H9 (cell line): ENCODE measurements at regions not wholly inside any gene's neighbourhood (a gene's known extent, or its start where the extent isn't known, plus 50 kb on each side); places are given as distances from the start of the nearest gene placed in this dataset.

Experiments
- DNase-seq: peaks from one replicate; pipeline ENCODE4 v3.0.0-alpha.2; 2017
- H2AFZ ChIP-seq: one replicate; pipeline ENCODE4 v1.6.1; 2013; ENCODE audit warnings: mild to moderate bottlenecking, low read length, control low read depth, moderate library complexity
- H2AK5ac ChIP-seq: 2 replicates; pipeline ENCODE4 v1.6.1; 2013; ENCODE audit warnings: low read length, control low read depth, mixed read lengths; ENCODE audit not compliant: insufficient read length
- H2BK120ac ChIP-seq: one replicate; pipeline ENCODE4 v1.6.1; 2013; ENCODE audit warnings: low read depth, mild to moderate bottlenecking, low read length, control low read depth, inconsistent platforms; ENCODE audit not compliant: poor library complexity, severe bottlenecking
- H2BK12ac ChIP-seq: 2 replicates; pipeline ENCODE4 v1.6.1; 2013; ENCODE audit warnings: low read length, control low read depth, mixed read lengths, low read depth; ENCODE audit not compliant: insufficient read length
- H2BK15ac ChIP-seq: 2 replicates; pipeline ENCODE4 v1.6.1; 2013; ENCODE audit warnings: low read depth, low read length, control low read depth
- H2BK20ac ChIP-seq: one replicate; pipeline ENCODE4 v1.6.1; 2013; ENCODE audit warnings: low read depth, mild to moderate bottlenecking, low read length, control low read depth, inconsistent platforms; ENCODE audit not compliant: poor library complexity, severe bottlenecking
- H2BK5ac ChIP-seq: 2 replicates; pipeline ENCODE4 v1.6.1; 2013; ENCODE audit warnings: low read length, control low read depth, mixed read lengths; ENCODE audit not compliant: insufficient read length
- H3K14ac ChIP-seq: 2 replicates; pipeline ENCODE4 v1.6.1; 2013; ENCODE audit warnings: low read length, control low read depth; ENCODE audit not compliant: insufficient read depth
- H3K18ac ChIP-seq: 2 replicates; pipeline ENCODE4 v1.6.1; 2013; ENCODE audit warnings: low read depth, mild to moderate bottlenecking, mixed read lengths, low read length, control low read depth; ENCODE audit not compliant: insufficient read length
- H3K23ac ChIP-seq: 2 replicates; pipeline ENCODE4 v1.6.1; 2013; ENCODE audit warnings: low read length, control low read depth, mixed read lengths, low read depth; ENCODE audit not compliant: insufficient read length
- H3K23me2 ChIP-seq: 2 replicates; pipeline ENCODE4 v1.6.1; 2013; ENCODE audit warnings: low read depth, mild to moderate bottlenecking, mixed read lengths, low read length, control low read depth; ENCODE audit not compliant: insufficient read length, poor library complexity, severe bottlenecking
- H3K27ac ChIP-seq: 2 replicates; pipeline ENCODE4 v1.5.1; 2013; ENCODE audit warnings: low read length, control low read depth, mixed read lengths, low read depth; ENCODE audit not compliant: insufficient read length
- H3K27me3 ChIP-seq: 2 replicates; pipeline ENCODE4 v1.6.1; 2013; ENCODE audit warnings: low read length, control low read depth, inconsistent platforms; ENCODE audit not compliant: insufficient read depth
- H3K4ac ChIP-seq: 2 replicates; pipeline ENCODE4 v1.6.1; 2013; ENCODE audit warnings: low read depth, mild to moderate bottlenecking, control low read depth, inconsistent platforms, low read length, moderate library complexity
- H3K4me1 ChIP-seq: 2 replicates; pipeline ENCODE4 v1.6.1; 2013; ENCODE audit warnings: low read length, control low read depth, inconsistent platforms; ENCODE audit not compliant: insufficient read depth
- H3K4me2 ChIP-seq: 2 replicates; pipeline ENCODE4 v1.6.1; 2013; ENCODE audit warnings: low read length, control low read depth, mixed read lengths; ENCODE audit not compliant: insufficient read length, insufficient read depth
- H3K56ac ChIP-seq: 2 replicates; pipeline ENCODE4 v1.6.1; 2013; ENCODE audit warnings: low read depth, mild to moderate bottlenecking, mixed read lengths, low read length, control low read depth; ENCODE audit not compliant: insufficient read length
- H3K79me1 ChIP-seq: 2 replicates; pipeline ENCODE4 v1.6.1; 2013; ENCODE audit warnings: low read depth, mild to moderate bottlenecking, moderate library complexity, low read length, control low read depth, inconsistent platforms; ENCODE audit not compliant: insufficient read depth, poor library complexity, severe bottlenecking
- H3K79me2 ChIP-seq: 2 replicates; pipeline ENCODE4 v1.6.1; 2013; ENCODE audit warnings: low read length, control low read depth, inconsistent platforms; ENCODE audit not compliant: insufficient read depth
- H3K9ac ChIP-seq: 2 replicates; pipeline ENCODE4 v1.6.1; 2013; ENCODE audit warnings: low read length, control low read depth, mixed read lengths; ENCODE audit not compliant: insufficient read length; ENCODE audit errors: extremely low read depth
- H3K9me3 ChIP-seq: one replicate; pipeline ENCODE4 v1.6.1; 2013; ENCODE audit warnings: low read depth, low read length, inconsistent platforms; ENCODE audit not compliant: control insufficient read depth
- H3T11ph ChIP-seq: one replicate; pipeline ENCODE4 v1.6.1; 2013; ENCODE audit warnings: mild to moderate bottlenecking, low read length, control low read depth, inconsistent platforms
- H4K20me1 ChIP-seq: one replicate; pipeline ENCODE4 v1.6.1; 2013; ENCODE audit not compliant: control insufficient read depth, insufficient read length, insufficient read depth
- H4K5ac ChIP-seq: 2 replicates; pipeline ENCODE4 v1.6.1; 2013; ENCODE audit warnings: low read depth, mild to moderate bottlenecking, mixed read lengths, low read length, control low read depth; ENCODE audit not compliant: insufficient read length
- H4K8ac ChIP-seq: replicated peaks from 2 replicates; pipeline ENCODE4 v1.6.1; 2013; ENCODE audit warnings: low read length, control low read depth, mixed read lengths, low read depth; ENCODE audit not compliant: insufficient read length
- H4K91ac ChIP-seq: 2 replicates; pipeline ENCODE4 v1.6.1; 2013; ENCODE audit warnings: low read depth, mild to moderate bottlenecking, moderate library complexity, mixed read lengths, low read length, control low read depth; ENCODE audit not compliant: insufficient read length
- H3K27ac Mint-ChIP-seq, 3 experiments: 2 replicates in 2 of 3; 3 replicates in 1 of 3; pipeline ENCODE4 v1.8.0; 2020 to 2021; ENCODE audit warnings: mixed read lengths in 3 of 3, mild to moderate bottlenecking in 1 of 3, moderate library complexity in 1 of 3
- H3K27me3 Mint-ChIP-seq: 2 replicates; pipeline ENCODE4 v1.8.0; 2021; ENCODE audit warnings: low read depth, mild to moderate bottlenecking, moderate library complexity, mixed read lengths
- H3K36me3 Mint-ChIP-seq, 3 experiments: 2 replicates in 2 of 3; 3 replicates in 1 of 3; pipeline ENCODE4 v1.8.0; 2020 to 2021; ENCODE audit warnings: low read depth in 3 of 3, mixed read lengths in 3 of 3; ENCODE audit not compliant: insufficient read depth in 1 of 3
- H3K4me1 Mint-ChIP-seq, 2 experiments: 2 replicates each; pipeline ENCODE4 v1.8.0; 2020; ENCODE audit warnings: mixed read lengths in 2 of 2
- H3K4me3 Mint-ChIP-seq, 2 experiments: 2 replicates in 1 of 2; 3 replicates in 1 of 2; pipeline ENCODE4 v1.8.0; 2020 to 2021; ENCODE audit warnings: mild to moderate bottlenecking in 2 of 2, mixed read lengths in 2 of 2, moderate library complexity in 1 of 2
- H3K9me3 Mint-ChIP-seq, 2 experiments: 2 replicates in 1 of 2; 3 replicates in 1 of 2; pipeline ENCODE4 v1.8.0; 2020; ENCODE audit warnings: mild to moderate bottlenecking in 2 of 2, mixed read lengths in 2 of 2, moderate library complexity in 1 of 2
- WGBS: extraction: QIAGEN DNeasy Blood & Tissue Kit; methylation state at CpG from one replicate; pipeline ENCODE4 v1.1.7; 2013; ENCODE audit warnings: missing lambda C conversion rate, low lambda C conversion rate, mixed read lengths; ENCODE audit not compliant: insufficient read length; ENCODE audit errors: extremely low coverage; 5-methylcytosine and 5-hydroxymethylcytosine counted together
- TF ChIP-seq, protein P1 (sequence below): fragments of 200-600 bp; sonication (generic); conservative IDR thresholded peaks from 3 replicates; pipeline ENCODE4 v1.8.0; 2021; ENCODE audit warnings: antibody characterized with exemption, mild to moderate bottlenecking

- no peak overlapping the region for H3K27ac ChIP-seq
- H3K4me1 ChIP-seq: peaks cover 2% of the 10 kb centered on the region; the same call in 1 of the 2 replicates
Observed at GRCh38 chr14:34020014-34020413, 69.1 kb upstream of the EGLN3 start.

More at GRCh38 chr14:34020014-34020413, 69.1 kb upstream of the EGLN3 start:
- Histone ChIP-seq H4K5ac (no peak overlapping the region), H3K9me3 (no peaks in the 10 kb centered on the region), H3K4ac (no peak overlapping the region), H2BK20ac (no peak overlapping the region), H3K9ac (no peak overlapping the region), H3T11ph (no peak overlapping the region), H2BK120ac (no peak overlapping the region), H3K23ac (no peak overlapping the region), H3K79me1 (no peaks in the 10 kb centered on the region), H2BK5ac (no peak overlapping the region), H3K23me2 (no peaks in the 10 kb centered on the region), H4K91ac (no peak overlapping the region), H3K18ac (no peak overlapping the region), H4K20me1 (no peaks in the 10 kb centered on the region), H4K8ac (no peak overlapping the region), H2AFZ (no peak overlapping the region), H2AK5ac (no peak overlapping the region), H3K79me2 (no peaks in the 10 kb centered on the region), H3K4me2 (no peak overlapping the region), H3K27me3 (no peaks in the 10 kb centered on the region), H3K14ac (no peak overlapping the region), H3K56ac (no peak overlapping the region), H2BK15ac (no peak overlapping the region), H2BK12ac (no peak overlapping the region)
- peaks cover 11 to 12% of the 10 kb centered on the region in 2 experiments for H3K4me1 Mint-ChIP-seq
- H3K4me3 Mint-ChIP-seq: no peak overlapping the region
- no peak overlapping the region for H3K27ac Mint-ChIP-seq
- no peaks in the 10 kb centered on the region for H3K36me3 Mint-ChIP-seq
- no CpG with 5 or more reads among the region's 3 CpGs for WGBS
- TF ChIP-seq, protein P1, sequence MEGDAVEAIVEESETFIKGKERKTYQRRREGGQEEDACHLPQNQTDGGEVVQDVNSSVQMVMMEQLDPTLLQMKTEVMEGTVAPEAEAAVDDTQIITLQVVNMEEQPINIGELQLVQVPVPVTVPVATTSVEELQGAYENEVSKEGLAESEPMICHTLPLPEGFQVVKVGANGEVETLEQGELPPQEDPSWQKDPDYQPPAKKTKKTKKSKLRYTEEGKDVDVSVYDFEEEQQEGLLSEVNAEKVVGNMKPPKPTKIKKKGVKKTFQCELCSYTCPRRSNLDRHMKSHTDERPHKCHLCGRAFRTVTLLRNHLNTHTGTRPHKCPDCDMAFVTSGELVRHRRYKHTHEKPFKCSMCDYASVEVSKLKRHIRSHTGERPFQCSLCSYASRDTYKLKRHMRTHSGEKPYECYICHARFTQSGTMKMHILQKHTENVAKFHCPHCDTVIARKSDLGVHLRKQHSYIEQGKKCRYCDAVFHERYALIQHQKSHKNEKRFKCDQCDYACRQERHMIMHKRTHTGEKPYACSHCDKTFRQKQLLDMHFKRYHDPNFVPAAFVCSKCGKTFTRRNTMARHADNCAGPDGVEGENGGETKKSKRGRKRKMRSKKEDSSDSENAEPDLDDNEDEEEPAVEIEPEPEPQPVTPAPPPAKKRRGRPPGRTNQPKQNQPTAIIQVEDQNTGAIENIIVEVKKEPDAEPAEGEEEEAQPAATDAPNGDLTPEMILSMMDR: no peak
- no peaks in the 10 kb centered on the region for H3K9me3 Mint-ChIP-seq
- DNase-seq: no peak
- no peaks in the 10 kb centered on the region for H3K27me3 Mint-ChIP-seq
